Smooth muscle cell (in vitro differentiated cells): ENCODE measurements at regions not wholly inside any gene's neighbourhood (a gene's known extent, or its start where the extent isn't known, plus 50 kb on each side); places are given as distances from the start of the nearest gene placed in this dataset.

Experiments
- DNase-seq: peaks from one replicate; lab custom pipeline; 2025; ENCODE audit not compliant: unreplicated experiment; lab: John Stamatoyannopoulos, UW
- H2AFZ ChIP-seq: fragments of 200-600 bp; sonication (generic); 2 replicates; pipeline ENCODE4 v1.6.0; 2016; ENCODE audit warnings: antibody characterized with exemption, low read depth, mild to moderate bottlenecking
- H3F3A ChIP-seq: fragments of 200-600 bp; sonication (generic); 2 replicates; pipeline ENCODE4 v1.6.0; 2017; ENCODE audit warnings: antibody characterized with exemption, low read depth
- H3K27ac ChIP-seq: fragments of 200-600 bp; sonication (generic); 2 replicates; pipeline ENCODE4 v1.5.1; 2016; ENCODE audit warnings: low read depth, mild to moderate bottlenecking
- H3K27me3 ChIP-seq: fragments of 200-600 bp; sonication (generic); 2 replicates; pipeline ENCODE4 v1.6.1; 2016; ENCODE audit warnings: low read depth, mild to moderate bottlenecking
- H3K36me3 ChIP-seq: fragments of 200-600 bp; sonication (generic); 2 replicates; pipeline ENCODE4 v1.5.1; 2016; ENCODE audit warnings: low read depth
- H3K4me1 ChIP-seq: fragments of 200-600 bp; sonication (generic); 2 replicates; pipeline ENCODE4 v1.5.1; 2016; ENCODE audit warnings: low read depth
- H3K4me2 ChIP-seq: fragments of 200-600 bp; sonication (generic); 2 replicates; pipeline ENCODE4 v1.6.0; 2016; ENCODE audit warnings: mild to moderate bottlenecking
- H3K4me3 ChIP-seq: fragments of 200-600 bp; sonication (generic); 2 replicates; pipeline ENCODE4 v1.5.1; 2016; ENCODE audit warnings: mild to moderate bottlenecking
- H3K79me2 ChIP-seq: fragments of 200-600 bp; sonication (generic); 2 replicates; pipeline ENCODE4 v1.6.0; 2016; ENCODE audit warnings: low read depth, mild to moderate bottlenecking
- H3K9ac ChIP-seq: fragments of 200-600 bp; sonication (generic); 2 replicates; pipeline ENCODE4 v1.6.0; 2016; ENCODE audit warnings: low read depth
- H3K9me3 ChIP-seq: fragments of 200-600 bp; sonication (generic); replicated peaks from 2 replicates; pipeline ENCODE4 v1.5.1; 2016; ENCODE audit warnings: low read depth
- H4K20me1 ChIP-seq: fragments of 200-600 bp; sonication (generic); 2 replicates; pipeline ENCODE4 v1.6.0; 2016; ENCODE audit warnings: low read depth
- WGBS: methylation state at CpG from one replicate; pipeline ENCODE4 v1.1.7; 2016; ENCODE audit warnings: low lambda C conversion rate; 5-methylcytosine and 5-hydroxymethylcytosine counted together
- TF ChIP-seq, protein P1 (sequence below): fragments of 200-600 bp; sonication (generic); IDR thresholded peaks from 2 replicates; pipeline ENCODE4 v1.5.1; 2017; ENCODE audit warnings: borderline replicate concordance, mild to moderate bottlenecking, antibody characterized with exemption; ENCODE audit not compliant: insufficient read depth, poor library complexity, severe bottlenecking

DNA sequence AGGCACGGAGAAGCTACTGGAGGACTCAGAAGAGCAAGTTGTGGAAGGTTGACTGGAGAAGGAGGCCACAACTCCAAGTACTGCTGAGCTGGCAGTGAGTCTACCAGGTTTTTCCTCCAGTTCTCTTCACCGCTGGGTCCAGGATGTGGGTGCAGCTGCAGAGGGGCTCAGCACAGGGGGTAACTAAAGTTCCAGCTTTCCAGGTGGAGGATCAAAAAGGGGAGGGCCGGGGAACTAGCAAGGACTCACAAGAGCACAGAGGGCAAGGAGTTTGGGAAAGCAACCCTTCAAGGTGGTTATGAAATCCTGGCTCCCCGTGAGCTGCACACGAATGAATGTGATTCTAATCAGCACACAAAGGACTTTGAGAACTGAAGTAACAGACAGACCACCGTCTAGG, 194.2 kb upstream of the GMDS start:
- no peak overlapping the region for H2AFZ ChIP-seq
- no peaks in the 10 kb centered on the region for H3K79me2 ChIP-seq
- no peaks in the 10 kb centered on the region for H3K27me3 ChIP-seq
- H3K9ac ChIP-seq, result no peak overlapping the region
- H3K4me3 ChIP-seq, result no peak overlapping the region
- 95% methylated on average over 6 of the region's 6 CpGs for WGBS
- no peaks in the 10 kb centered on the region for H3F3A ChIP-seq
- H3K36me3 ChIP-seq, result no peaks in the 10 kb centered on the region
- TF ChIP-seq, protein P1, sequence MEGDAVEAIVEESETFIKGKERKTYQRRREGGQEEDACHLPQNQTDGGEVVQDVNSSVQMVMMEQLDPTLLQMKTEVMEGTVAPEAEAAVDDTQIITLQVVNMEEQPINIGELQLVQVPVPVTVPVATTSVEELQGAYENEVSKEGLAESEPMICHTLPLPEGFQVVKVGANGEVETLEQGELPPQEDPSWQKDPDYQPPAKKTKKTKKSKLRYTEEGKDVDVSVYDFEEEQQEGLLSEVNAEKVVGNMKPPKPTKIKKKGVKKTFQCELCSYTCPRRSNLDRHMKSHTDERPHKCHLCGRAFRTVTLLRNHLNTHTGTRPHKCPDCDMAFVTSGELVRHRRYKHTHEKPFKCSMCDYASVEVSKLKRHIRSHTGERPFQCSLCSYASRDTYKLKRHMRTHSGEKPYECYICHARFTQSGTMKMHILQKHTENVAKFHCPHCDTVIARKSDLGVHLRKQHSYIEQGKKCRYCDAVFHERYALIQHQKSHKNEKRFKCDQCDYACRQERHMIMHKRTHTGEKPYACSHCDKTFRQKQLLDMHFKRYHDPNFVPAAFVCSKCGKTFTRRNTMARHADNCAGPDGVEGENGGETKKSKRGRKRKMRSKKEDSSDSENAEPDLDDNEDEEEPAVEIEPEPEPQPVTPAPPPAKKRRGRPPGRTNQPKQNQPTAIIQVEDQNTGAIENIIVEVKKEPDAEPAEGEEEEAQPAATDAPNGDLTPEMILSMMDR, result no peak
- H3K9me3 ChIP-seq, result no peaks in the 10 kb centered on the region
- no peak for DNase-seq
- no peaks in the 10 kb centered on the region for H3K4me1 ChIP-seq
- no peak overlapping the region for H3K27ac ChIP-seq
- no peak overlapping the region for H3K4me2 ChIP-seq
- H4K20me1 ChIP-seq, result no peaks in the 10 kb centered on the region

DNA sequence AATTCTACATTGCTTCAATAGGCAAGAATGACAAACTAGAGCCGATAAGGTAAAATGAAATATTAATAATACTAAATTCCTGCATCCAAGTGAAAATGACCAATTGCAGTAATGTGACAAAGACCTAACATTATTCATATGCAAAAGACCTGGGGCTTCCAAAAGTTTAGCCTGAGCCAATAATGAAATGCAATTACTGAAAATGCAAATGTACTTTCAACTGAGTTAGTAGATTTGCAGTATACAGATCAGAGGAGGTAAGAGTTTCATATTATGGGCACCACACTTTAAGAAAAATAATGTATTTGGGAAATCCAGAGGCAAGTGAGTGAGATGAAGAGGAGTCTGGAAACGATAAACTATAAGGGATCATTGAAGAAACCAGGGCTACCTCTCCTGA, 193.7 kb upstream of the GMDS start:
- no peaks in the 10 kb centered on the region for H3K27me3 ChIP-seq
- no peak overlapping the region for H3K4me3 ChIP-seq
- no peaks in the 10 kb centered on the region for H3F3A ChIP-seq
- H3K27ac ChIP-seq, result no peak overlapping the region
- no peaks in the 10 kb centered on the region for H3K9me3 ChIP-seq
- no peaks in the 10 kb centered on the region for H3K4me1 ChIP-seq
- TF ChIP-seq, protein P1, result no peak
- DNase-seq, result no peak
- no peaks in the 10 kb centered on the region for H3K36me3 ChIP-seq
- H4K20me1 ChIP-seq, result no peaks in the 10 kb centered on the region
- H3K79me2 ChIP-seq, result no peaks in the 10 kb centered on the region
- H2AFZ ChIP-seq, result no peak overlapping the region
- 88% methylated on average over 2 of the region's 2 CpGs for WGBS
- H3K9ac ChIP-seq, result no peak overlapping the region
- no peak overlapping the region for H3K4me2 ChIP-seq

DNA sequence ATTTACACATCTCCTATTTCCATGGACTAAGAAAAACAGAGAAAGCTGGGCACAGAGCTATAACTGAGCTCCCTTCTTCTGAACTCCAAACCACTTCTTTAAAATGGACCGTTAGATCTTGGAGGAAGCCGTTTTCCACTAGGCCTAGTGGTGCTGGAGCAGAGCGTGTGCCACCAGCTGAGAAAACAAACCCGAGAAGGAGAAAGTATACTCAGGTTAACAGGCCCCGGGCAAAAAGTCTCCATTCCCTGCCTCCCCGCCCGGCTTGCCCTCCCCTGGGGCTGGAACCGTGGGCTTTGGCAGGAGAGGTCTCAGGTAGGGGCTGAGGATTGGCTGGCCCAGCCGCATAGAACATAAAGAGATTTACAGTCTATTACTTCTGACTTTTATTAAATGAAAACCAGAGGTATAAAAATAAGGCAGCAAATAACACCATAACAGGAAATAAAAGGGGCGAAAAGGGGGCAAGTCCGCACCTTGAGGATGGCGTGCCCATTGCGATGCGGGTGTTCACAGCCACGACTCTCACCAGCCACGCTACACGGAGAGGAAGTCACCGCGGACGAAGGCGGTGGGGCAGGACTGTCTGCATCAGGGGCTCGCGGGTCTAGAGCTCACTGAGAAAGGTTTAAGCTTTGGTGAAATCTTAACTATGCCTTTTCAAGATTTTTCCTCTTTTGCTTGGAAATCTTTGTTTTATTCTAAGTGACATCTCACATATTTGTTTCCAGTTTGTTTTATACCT, 191.2 kb upstream of the GMDS start:
- no peak overlapping the region for H3K4me3 ChIP-seq
- H3K27ac ChIP-seq, result no peak overlapping the region
- TF ChIP-seq, protein P1, result no peak
- H3K27me3 ChIP-seq, result no peaks in the 10 kb centered on the region
- no peak overlapping the region for H2AFZ ChIP-seq
- H3K9me3 ChIP-seq, result no peaks in the 10 kb centered on the region
- no peaks in the 10 kb centered on the region for H3K79me2 ChIP-seq
- no peak for DNase-seq
- WGBS, result 92% methylated on average over 23 of the region's 23 CpGs
- no peaks in the 10 kb centered on the region for H3K36me3 ChIP-seq
- H4K20me1 ChIP-seq, result no peaks in the 10 kb centered on the region
- H3F3A ChIP-seq, result no peaks in the 10 kb centered on the region
- H3K4me1 ChIP-seq, result peaks cover 4% of the 10 kb centered on the region
- H3K9ac ChIP-seq, result no peak overlapping the region
- no peak overlapping the region for H3K4me2 ChIP-seq

DNA sequence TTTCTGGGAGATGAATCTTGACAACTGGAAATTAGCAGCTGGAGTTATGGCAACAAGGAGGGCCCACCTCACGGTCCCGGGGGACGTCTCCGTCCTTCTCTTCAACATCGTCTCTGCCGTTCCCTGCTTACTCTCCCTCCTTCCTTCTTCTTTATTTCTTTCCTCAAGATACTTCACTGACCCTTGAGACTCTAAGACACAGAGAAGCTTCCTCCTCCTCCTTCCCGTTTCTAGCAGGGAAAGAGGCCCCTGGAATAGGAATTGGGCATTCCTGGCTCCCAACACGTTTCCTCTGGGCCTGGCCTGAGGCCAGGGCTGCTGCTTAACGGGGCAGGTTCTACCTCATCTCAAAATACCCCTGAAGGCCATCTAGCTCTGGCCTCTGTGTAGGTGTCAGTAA, 189.9 kb upstream of the GMDS start:
- WGBS, result 95% methylated on average over 9 of the region's 9 CpGs
- Histone ChIP-seq H3K36me3 (no peaks in the 10 kb centered on the region), H3F3A (no peaks in the 10 kb centered on the region), H3K4me2 (no peak overlapping the region), H3K27ac (no peak overlapping the region), H3K79me2 (no peaks in the 10 kb centered on the region), H3K9me3 (no peaks in the 10 kb centered on the region), H3K4me3 (no peak overlapping the region), H3K9ac (no peak overlapping the region), H3K27me3 (no peaks in the 10 kb centered on the region), H2AFZ (no peak overlapping the region), H3K4me1 (peaks cover 4% of the 10 kb centered on the region), H4K20me1 (no peaks in the 10 kb centered on the region)
- no peak for DNase-seq
- TF ChIP-seq, protein P1, result no peak
